DOHH2 (cell line): ENCODE measurements at regions not wholly inside any gene's neighbourhood (a gene's known extent, or its start where the extent isn't known, plus 50 kb on each side); places are given as distances from the start of the nearest gene placed in this dataset.

Source experiments
- EZH2phosphoT487 ChIP-seq: fragments of 200-600 bp; sonication (generic); IDR thresholded peaks from 2 replicates; pipeline ENCODE4 v1.6.1; 2017; ENCODE audit warnings: borderline replicate concordance, mild to moderate bottlenecking, antibody characterized with exemption, low read length, moderate library complexity, mixed read lengths
- TF ChIP-seq, protein P1 (sequence below): fragments of 200-600 bp; sonication (generic); IDR thresholded peaks from one replicate; pipeline ENCODE4 v1.5.1; 2014; ENCODE audit warnings: antibody characterized with exemption, mild to moderate bottlenecking, low read depth, low read length; ENCODE audit not compliant: poor library complexity, severe bottlenecking

DNA sequence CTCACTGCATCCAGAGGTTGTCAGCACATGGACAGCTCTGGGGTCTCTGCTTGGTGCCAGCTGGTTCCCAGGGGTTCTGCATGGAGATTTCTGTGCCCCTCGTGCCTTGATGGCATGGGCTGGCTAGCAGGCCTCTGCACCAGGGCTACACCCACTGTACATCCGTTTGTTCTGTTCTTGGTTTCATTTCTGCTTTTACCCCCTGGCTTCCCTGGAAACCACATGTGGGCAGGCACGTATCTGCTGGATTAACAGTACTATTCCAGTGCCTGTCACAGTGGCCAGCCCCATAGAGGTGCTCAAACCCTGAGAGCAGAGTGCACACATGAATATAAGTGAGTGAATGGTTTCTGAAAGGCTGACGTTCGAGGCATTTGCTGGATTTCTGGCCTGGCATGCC, 207.2 kb upstream of the GPR26 start:
- TF ChIP-seq, protein P1, sequence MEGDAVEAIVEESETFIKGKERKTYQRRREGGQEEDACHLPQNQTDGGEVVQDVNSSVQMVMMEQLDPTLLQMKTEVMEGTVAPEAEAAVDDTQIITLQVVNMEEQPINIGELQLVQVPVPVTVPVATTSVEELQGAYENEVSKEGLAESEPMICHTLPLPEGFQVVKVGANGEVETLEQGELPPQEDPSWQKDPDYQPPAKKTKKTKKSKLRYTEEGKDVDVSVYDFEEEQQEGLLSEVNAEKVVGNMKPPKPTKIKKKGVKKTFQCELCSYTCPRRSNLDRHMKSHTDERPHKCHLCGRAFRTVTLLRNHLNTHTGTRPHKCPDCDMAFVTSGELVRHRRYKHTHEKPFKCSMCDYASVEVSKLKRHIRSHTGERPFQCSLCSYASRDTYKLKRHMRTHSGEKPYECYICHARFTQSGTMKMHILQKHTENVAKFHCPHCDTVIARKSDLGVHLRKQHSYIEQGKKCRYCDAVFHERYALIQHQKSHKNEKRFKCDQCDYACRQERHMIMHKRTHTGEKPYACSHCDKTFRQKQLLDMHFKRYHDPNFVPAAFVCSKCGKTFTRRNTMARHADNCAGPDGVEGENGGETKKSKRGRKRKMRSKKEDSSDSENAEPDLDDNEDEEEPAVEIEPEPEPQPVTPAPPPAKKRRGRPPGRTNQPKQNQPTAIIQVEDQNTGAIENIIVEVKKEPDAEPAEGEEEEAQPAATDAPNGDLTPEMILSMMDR: no peak
- no peak for TF ChIP-seq EZH2phosphoT487
